Tibial nerve (tissue), 4 donors: ENCODE measurements at regions not wholly inside any gene's neighbourhood (a gene's known extent, or its start where the extent isn't known, plus 50 kb on each side); places are given as distances from the start of the nearest gene placed in this dataset.

Source experiments
- CTCF ChIP-seq, 5 experiments: fragments of 200-600 bp in 3 of 5; fragments of 450-650 bp in 2 of 5; sonication (generic) in 3 of 5; IDR thresholded peaks; one replicate each; pipeline ENCODE4 v1.5.1; 2016 to 2019; ENCODE audit warnings: antibody characterized with exemption in 5 of 5, mild to moderate bottlenecking in 3 of 5, moderate library complexity in 2 of 5
- EP300 ChIP-seq, 2 donors: sonication (generic); formaldehyde crosslinking; IDR thresholded peaks; one replicate each; pipeline ENCODE4 v1.6.1; 2017; ENCODE audit warnings: antibody characterized with exemption in 2 of 2, mild to moderate bottlenecking in 1 of 2
- POLR2A ChIP-seq, 2 donors: fragments of 450-650 bp; IDR thresholded peaks; one replicate each; pipeline ENCODE4 v1.6.1; 2017; ENCODE audit warnings: antibody characterized with exemption in 2 of 2, mild to moderate bottlenecking in 2 of 2, moderate library complexity in 2 of 2

- TF ChIP-seq CTCF (IDR thresholded peaks at IDR 0.05) (no peak), POLR2A (IDR thresholded peaks at IDR 0.05) (no peak), EP300 (IDR thresholded peaks at IDR 0.05) (no peak)
These were observed 202.8 kb downstream of the MN1 start for GRCh38 chr22:27598792-27599191.
